RWPE1 (cell line): ENCODE measurements at regions not wholly inside any gene's neighbourhood (a gene's known extent, or its start where the extent isn't known, plus 50 kb on each side); places are given as distances from the start of the nearest gene placed in this dataset.
"Not testable (repeated sequence)": the region's sequence is repeated elsewhere in the genome, so short reads cannot be mapped to it uniquely, and the experiment has no call there.

Experiments
- CTCF ChIA-PET: fragments of 350-600 bp; sonication (Branson Sonifier 250); formaldehyde crosslinking; extraction: SDS; loops from one replicate; lab custom pipeline; 2021; lab: Yijun Ruan, JAX
- POLR2A ChIA-PET: fragments of 400-600 bp; formaldehyde crosslinking; extraction: SDS; loops from one replicate; lab custom pipeline; 2020; ENCODE audit warnings: antibody characterized with exemption; ENCODE audit not compliant: low non-redundant PET; lab: Yijun Ruan, JAX
- DNase-seq: peaks from one replicate; pipeline ENCODE4 v3.0.0; 2012; ENCODE audit warnings: low spot score
- H3K27ac ChIP-seq: fragments of 450-650 bp; 2 replicates; pipeline ENCODE4 v1.5.1; 2017
- TF ChIP-seq, protein P1 (sequence below): fragments of 450-650 bp; conservative IDR thresholded peaks from 2 replicates; pipeline ENCODE4 v1.5.1; 2017; ENCODE audit warnings: low read depth, mild to moderate bottlenecking

DNA sequence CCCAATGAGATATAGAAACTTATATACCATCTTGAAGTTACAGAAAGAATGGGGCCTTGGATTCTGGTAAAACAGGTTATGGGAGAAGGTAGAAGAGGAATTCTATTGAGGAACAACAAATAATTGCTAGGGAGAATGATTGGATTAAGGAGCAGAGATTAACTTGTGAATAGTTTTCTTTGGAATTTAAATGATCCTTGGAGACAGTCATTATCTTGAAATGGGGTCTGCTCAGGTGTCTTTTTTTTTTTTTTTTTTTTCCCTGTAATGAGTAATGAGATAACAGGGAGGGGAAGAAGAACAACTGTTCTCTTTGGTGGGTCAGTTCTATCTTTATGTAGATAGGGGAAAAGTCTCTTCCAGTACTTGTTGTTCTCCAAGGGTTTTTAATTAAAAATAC lies 1406.0 kb downstream of the RPA4 start:
- no peak for DNase-seq
- ChIA-PET POLR2A (no interaction called here), CTCF (no interaction called here)
- no peak overlapping the region for H3K27ac ChIP-seq
- TF ChIP-seq, protein P1, sequence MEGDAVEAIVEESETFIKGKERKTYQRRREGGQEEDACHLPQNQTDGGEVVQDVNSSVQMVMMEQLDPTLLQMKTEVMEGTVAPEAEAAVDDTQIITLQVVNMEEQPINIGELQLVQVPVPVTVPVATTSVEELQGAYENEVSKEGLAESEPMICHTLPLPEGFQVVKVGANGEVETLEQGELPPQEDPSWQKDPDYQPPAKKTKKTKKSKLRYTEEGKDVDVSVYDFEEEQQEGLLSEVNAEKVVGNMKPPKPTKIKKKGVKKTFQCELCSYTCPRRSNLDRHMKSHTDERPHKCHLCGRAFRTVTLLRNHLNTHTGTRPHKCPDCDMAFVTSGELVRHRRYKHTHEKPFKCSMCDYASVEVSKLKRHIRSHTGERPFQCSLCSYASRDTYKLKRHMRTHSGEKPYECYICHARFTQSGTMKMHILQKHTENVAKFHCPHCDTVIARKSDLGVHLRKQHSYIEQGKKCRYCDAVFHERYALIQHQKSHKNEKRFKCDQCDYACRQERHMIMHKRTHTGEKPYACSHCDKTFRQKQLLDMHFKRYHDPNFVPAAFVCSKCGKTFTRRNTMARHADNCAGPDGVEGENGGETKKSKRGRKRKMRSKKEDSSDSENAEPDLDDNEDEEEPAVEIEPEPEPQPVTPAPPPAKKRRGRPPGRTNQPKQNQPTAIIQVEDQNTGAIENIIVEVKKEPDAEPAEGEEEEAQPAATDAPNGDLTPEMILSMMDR, result no peak

DNA sequence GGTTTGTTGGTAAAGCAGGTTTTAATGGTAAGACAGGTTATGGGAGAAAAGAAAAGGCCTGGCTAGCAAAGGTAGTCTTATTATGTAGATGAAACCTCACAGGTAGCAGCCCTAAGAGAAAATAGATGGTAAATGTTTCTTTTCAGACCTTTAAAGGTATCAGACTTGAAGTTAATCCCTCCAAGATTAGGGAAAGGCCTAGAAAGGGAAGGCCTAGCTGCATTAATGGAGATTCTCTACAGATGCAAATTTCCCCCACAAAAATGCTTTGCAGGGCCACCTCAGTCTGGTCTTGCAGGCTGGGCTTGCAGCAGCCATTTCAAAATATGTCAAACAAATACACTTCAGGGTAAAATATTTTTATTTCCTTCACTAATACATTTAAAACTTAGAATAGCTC lies 1410.6 kb downstream of the RPA4 start:
- POLR2A ChIA-PET, result no interaction called here

DNA sequence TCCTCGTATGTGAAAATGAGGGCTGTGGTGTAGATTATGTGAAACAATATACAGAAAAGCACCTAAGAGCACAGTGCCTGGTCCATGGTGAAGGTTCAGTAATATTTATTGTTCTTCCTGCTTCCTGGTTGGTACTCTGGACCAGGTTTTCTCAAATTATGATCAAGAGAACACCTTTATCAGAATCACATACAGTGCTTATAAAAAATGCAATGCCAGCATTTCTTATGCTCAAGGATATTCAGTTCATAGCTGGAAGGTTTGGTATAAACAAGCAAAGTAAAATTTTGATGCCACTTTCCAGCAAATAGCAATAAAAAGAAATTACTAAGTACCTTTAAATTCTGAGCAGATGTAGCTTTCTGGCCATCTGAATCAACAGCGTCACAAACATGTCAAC lies 1412.4 kb downstream of the RPA4 start:
- H3K27ac ChIP-seq, result no peak overlapping the region
- ChIA-PET CTCF (no interaction called here), POLR2A (no interaction called here)
- no peak for DNase-seq
- TF ChIP-seq, protein P1, result no peak

More for the DNA sequence above, 1410.6 kb downstream of the RPA4 start:
- CTCF ChIA-PET, result no interaction called here
- TF ChIP-seq, protein P1, result no peak
- no peak overlapping the region for H3K27ac ChIP-seq
- no peak for DNase-seq

DNA sequence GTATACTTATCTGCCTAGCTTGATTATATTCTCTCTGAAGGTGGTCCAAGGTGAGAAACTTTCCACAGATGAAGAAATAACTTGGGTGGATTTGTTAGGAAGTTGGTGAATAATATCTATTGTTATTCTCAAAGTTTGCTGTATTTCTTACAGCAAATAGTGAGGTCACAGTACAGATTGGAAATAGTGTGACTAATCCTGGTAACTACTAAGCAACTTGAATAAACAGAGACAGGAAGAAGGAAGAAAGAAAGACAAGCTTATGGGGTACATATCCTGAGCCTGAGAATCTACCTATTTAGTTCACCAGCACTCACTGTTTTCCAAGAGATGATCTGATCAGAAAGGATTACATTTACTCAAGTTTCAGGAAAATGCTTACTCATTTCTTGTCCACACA lies 1416.1 kb downstream of the RPA4 start:
- H3K27ac ChIP-seq, result no peak overlapping the region
- DNase-seq, result no peak
- CTCF ChIA-PET, result no interaction called here
- TF ChIP-seq, protein P1, result no peak
- POLR2A ChIA-PET, result no interaction called here

DNA sequence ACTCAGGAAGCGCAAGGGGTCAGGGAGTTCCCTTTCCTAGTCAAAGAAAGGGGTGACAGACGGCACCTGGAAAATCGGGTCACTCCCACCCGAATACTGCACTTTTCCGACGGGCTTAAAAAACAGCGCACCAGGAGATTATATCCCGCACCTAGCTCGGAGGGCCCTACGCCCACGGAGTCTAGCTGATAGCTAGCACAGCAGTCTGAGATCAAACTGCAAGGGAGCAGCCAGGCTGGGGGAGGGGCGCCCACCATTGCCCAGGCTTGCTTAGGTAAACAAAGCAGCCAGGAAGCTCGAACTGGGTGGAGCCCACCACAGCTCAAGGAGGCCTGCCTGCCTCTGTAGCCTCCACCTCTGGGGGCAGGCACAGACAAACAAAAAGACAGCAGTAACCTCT lies 1416.8 kb downstream of the RPA4 start:
- POLR2A ChIA-PET, DNase-seq, CTCF ChIA-PET, H3K27ac ChIP-seq: not testable (repeated sequence)

DNA sequence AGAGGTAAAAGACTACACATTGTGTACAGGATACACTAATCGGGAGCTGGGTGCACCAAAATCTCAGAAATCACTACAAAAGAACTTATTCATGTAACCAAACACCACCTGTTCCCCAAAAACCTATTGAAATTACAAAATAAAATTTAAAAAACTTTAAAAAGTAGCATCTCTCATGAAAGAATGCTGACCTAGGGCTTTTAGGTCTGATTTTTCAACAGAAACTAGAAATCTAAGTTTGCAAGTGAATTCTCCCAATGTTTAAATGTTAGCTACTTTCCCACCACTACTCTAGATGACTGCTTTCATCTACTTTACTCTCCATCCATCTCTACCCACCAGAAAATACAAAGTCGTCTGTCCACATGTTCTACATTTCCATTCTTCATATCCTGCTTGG lies 1447.7 kb downstream of the RPA4 start:
- ChIA-PET POLR2A (no interaction called here), CTCF (no interaction called here)
- DNase-seq, result no peak
- no peak overlapping the region for H3K27ac ChIP-seq
- TF ChIP-seq, protein P1, result no peak

DNA sequence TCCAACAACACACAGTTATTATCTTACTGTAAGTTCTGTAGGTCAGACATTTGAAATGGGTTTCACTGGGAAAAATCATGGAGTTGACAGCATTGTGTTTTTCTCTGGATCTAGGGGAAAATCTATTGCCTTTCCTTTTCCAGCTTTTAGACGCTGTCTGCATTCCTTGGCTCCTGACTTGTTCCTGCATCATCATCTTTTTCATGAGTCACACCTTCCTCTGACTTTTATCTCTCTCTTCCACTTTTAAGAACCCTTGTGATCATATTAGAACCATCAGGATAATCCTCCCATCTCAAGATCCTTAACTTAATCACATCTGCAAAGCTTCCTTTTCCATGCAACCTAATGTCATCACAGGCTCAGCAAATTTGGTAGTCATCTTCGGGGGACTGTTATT lies 1454.8 kb downstream of the RPA4 start:
- TF ChIP-seq, protein P1, result no peak
- CTCF ChIA-PET, result no interaction called here

More for the DNA sequence above, 1454.8 kb downstream of the RPA4 start:
- POLR2A ChIA-PET, result no interaction called here
- no peak overlapping the region for H3K27ac ChIP-seq
- no peak for DNase-seq
